ENCODE measurements at regions not wholly inside any gene's neighbourhood (a gene's known extent, or its start where the extent isn't known, plus 50 kb on each side); places are given as distances from the start of the nearest gene placed in this dataset.

DNA sequence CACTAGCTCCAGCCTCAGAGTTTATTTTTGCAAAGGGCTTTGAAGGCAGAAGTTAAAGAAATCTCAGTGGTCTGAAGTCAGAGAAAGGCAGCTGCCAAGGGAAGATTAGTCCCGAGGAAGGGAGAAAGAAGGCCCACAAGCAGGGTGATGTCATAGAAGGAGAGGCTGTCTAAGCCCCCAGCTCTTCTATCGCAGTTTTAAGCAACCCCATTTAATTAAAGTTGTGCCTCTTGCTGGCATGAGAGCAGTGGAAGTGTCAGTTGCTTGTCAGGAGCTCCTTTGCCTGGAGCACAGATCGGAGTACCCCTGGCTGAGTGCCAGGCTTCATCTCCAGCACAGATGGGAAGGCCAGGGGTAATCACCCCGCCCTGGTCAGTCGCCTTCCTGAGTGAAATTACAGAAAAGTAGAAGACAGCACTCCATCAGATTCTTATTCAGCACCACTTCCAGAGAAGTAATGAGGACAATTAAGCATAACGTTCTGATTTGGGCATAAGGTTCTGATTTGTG, 530.7 kb downstream of the EPHB1 start:
- Histone ChIP-seq H3K4me3 (no peak overlapping the region), H3K9me3 (no peaks in the 10 kb centered on the region), H3K27me3 (no peaks in the 10 kb centered on the region), H3K4me1 (no peaks in the 10 kb centered on the region), H3K27ac (no peak overlapping the region), H3K36me3 (no peaks in the 10 kb centered on the region)
- intact Hi-C loops (cut with DNase I; ENCODE audit: low total_unique reads): no loop called here
- TF ChIP-seq POLR2A (IDR thresholded peaks at IDR 0.05): no peak
- TF ChIP-seq, protein P1, sequence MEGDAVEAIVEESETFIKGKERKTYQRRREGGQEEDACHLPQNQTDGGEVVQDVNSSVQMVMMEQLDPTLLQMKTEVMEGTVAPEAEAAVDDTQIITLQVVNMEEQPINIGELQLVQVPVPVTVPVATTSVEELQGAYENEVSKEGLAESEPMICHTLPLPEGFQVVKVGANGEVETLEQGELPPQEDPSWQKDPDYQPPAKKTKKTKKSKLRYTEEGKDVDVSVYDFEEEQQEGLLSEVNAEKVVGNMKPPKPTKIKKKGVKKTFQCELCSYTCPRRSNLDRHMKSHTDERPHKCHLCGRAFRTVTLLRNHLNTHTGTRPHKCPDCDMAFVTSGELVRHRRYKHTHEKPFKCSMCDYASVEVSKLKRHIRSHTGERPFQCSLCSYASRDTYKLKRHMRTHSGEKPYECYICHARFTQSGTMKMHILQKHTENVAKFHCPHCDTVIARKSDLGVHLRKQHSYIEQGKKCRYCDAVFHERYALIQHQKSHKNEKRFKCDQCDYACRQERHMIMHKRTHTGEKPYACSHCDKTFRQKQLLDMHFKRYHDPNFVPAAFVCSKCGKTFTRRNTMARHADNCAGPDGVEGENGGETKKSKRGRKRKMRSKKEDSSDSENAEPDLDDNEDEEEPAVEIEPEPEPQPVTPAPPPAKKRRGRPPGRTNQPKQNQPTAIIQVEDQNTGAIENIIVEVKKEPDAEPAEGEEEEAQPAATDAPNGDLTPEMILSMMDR (IDR thresholded peaks at IDR 0.05): no peak
- no peak for DNase-seq

DNA sequence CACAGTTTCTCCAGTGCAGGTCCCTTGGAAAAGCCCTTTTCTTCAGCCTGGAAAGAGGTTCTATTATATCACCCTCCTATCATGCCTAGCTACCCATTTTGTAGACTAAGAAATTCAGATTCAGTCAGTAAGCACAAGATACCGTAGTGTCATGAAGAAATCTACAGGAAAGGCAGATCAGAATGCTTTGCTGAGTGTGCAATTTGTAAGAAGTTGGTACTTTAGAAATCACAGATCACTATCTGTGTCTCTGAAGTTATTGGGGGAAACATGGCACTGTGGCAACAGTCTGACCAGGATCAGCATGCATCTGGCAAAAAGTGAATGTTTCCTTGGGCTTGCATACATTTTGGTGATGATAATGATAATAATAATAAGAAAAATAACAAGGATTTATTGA, 531.8 kb downstream of the EPHB1 start:
- Histone ChIP-seq H3K36me3 (no peaks in the 10 kb centered on the region), H3K27ac (no peak overlapping the region), H3K9me3 (no peaks in the 10 kb centered on the region), H3K27me3 (no peaks in the 10 kb centered on the region), H3K4me3 (no peak overlapping the region), H3K4me1 (no peaks in the 10 kb centered on the region)
- intact Hi-C loops (cut with DNase I; ENCODE audit: low total_unique reads): no loop called here
- DNase-seq: no peak
- TF ChIP-seq, protein P1 (IDR thresholded peaks at IDR 0.05): no peak
- no peak for TF ChIP-seq POLR2A (IDR thresholded peaks at IDR 0.05)

DNA sequence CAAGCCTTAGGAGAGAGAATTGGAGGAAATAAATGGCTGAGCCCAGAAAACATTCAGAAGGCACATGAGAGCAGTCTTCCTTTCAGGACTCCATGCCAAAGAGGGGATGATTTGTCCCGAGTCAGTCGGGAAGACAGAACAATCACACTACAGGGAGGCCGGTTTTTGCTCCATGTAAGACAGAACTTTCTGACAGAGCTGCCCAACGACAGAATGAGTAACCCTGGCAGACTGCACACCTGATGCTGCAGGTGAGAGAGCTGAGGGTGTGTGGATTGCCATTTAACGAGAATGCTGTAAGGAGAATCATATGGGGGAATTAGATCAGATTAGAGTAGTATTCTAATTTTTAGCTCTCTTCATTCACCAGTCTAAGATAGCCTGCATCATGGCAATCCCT, 533.0 kb downstream of the EPHB1 start:
- TF ChIP-seq, protein P1 (IDR thresholded peaks at IDR 0.05): no peak
- no peak for TF ChIP-seq POLR2A (IDR thresholded peaks at IDR 0.05)
- Histone ChIP-seq H3K9me3 (no peaks in the 10 kb centered on the region), H3K27ac (no peak overlapping the region), H3K4me1 (no peaks in the 10 kb centered on the region), H3K36me3 (no peaks in the 10 kb centered on the region), H3K27me3 (no peaks in the 10 kb centered on the region), H3K4me3 (no peak overlapping the region)
- intact Hi-C loops (cut with DNase I; ENCODE audit: low total_unique reads): no loop called here
- DNase-seq: no peak

DNA sequence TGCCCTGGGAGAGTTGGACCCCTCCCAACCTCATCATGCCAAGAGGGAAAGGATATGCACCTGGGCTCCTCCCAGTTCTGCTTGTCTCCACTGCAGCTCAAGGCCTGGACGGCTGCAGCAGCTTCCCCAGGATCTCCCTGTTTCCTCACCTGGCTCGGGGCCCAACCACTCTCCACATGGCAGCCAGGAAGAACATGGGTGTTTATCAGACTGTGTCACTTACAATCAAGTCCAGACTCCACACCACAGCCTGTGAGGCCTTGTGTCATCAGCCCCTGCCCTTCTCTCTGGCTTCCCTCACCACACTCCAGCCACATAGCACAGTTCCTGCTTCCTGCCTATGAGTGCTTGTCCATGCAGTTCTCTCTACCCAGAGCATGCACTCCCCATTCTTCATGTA, 534.4 kb downstream of the EPHB1 start:
- H3K9me3 ChIP-seq: no peaks in the 10 kb centered on the region
- no peak for DNase-seq
- no peak overlapping the region for H3K27ac ChIP-seq
- intact Hi-C loops (cut with DNase I; ENCODE audit: low total_unique reads): no loop called here
- TF ChIP-seq POLR2A (IDR thresholded peaks at IDR 0.05): no peak
- TF ChIP-seq, protein P1 (IDR thresholded peaks at IDR 0.05): no peak
- no peaks in the 10 kb centered on the region for H3K36me3 ChIP-seq
- H3K4me1 ChIP-seq: no peaks in the 10 kb centered on the region
- H3K4me3 ChIP-seq: no peak overlapping the region
- no peaks in the 10 kb centered on the region for H3K27me3 ChIP-seq

DNA sequence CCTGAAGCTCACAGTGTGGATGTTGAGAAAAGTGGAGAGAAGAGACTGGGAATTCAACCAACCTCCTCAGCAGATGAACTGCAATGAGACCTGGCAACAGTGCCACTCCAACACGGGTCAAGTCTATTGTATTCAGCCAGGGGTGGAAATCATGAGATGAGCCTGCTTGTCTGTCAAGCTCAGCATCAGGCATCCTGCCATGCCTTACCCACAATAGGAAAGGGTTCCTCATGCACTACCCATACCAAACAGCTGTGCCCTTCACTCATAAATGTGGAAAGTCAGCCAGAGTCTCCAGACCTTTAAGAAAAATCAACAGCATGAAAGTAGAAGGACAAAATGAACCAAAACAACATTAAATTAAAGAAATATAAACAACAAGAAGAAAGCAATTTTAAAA, 542.1 kb downstream of the EPHB1 start:
- intact Hi-C loops (cut with DNase I; ENCODE audit: low total_unique reads): no loop called here
- Histone ChIP-seq H3K27me3 (no peaks in the 10 kb centered on the region), H3K9me3 (no peaks in the 10 kb centered on the region), H3K27ac (no peak overlapping the region), H3K4me3 (no peak overlapping the region), H3K36me3 (no peaks in the 10 kb centered on the region), H3K4me1 (no peaks in the 10 kb centered on the region)
- no peak for TF ChIP-seq POLR2A (IDR thresholded peaks at IDR 0.05)
- TF ChIP-seq, protein P1 (IDR thresholded peaks at IDR 0.05): no peak
- no peak for DNase-seq

All from uterus (tissue), 3 donors.